Activated CD8-positive, alpha-beta T cell treated with anti-CD3 and anti-CD28 coated beads, Interleukin-2, amount 10 ng/mL, durations not matched to agents 7 days and 5 days (primary cell): ENCODE measurements at regions not wholly inside any gene's neighbourhood (a gene's known extent, or its start where the extent isn't known, plus 50 kb on each side); places are given as distances from the start of the nearest gene placed in this dataset.
A peak's percentile ranks its signal among the peaks of the same experiment; 100 is the strongest.

Source experiments
- ATAC-seq: fragments of 150-1000 bp; cut with Tn5 transposase; one replicate; pipeline ENCODE4 v1.10.0; 2021; ENCODE audit warnings: moderate library complexity
- CTCF ChIA-PET: fragments of 350-600 bp; sonication (Branson Sonifier 250); formaldehyde crosslinking; loops from one replicate; lab custom pipeline; 2021; ENCODE audit warnings: antibody characterized with exemption; lab: Charles Lee
- POLR2A ChIA-PET: fragments of 350-600 bp; sonication (Branson Sonifier 250); formaldehyde crosslinking; loops from one replicate; lab custom pipeline; 2021; ENCODE audit warnings: antibody characterized with exemption; lab: Charles Lee
- DNase-seq: peaks from one replicate; pipeline ENCODE4 v3.0.0-alpha.2; 2020
- H3K27ac Mint-ChIP-seq: one replicate; pipeline ENCODE4 v1.8.0; 2021; ENCODE audit warnings: mild to moderate bottlenecking, mixed read lengths
- H3K27me3 Mint-ChIP-seq: one replicate; pipeline ENCODE4 v1.8.0; 2021; ENCODE audit warnings: low read depth, mixed read lengths
- H3K36me3 Mint-ChIP-seq: one replicate; pipeline ENCODE4 v1.8.0; 2021; ENCODE audit warnings: low read depth, mixed read lengths
- H3K4me1 Mint-ChIP-seq: one replicate; pipeline ENCODE4 v1.8.0; 2021; ENCODE audit warnings: low read depth, mixed read lengths
- H3K4me3 Mint-ChIP-seq: one replicate; pipeline ENCODE4 v1.8.0; 2021; ENCODE audit warnings: mild to moderate bottlenecking, mixed read lengths
- H3K9me3 Mint-ChIP-seq: one replicate; pipeline ENCODE4 v1.8.0; 2022; ENCODE audit warnings: mixed read lengths; ENCODE audit not compliant: insufficient read depth

DNA sequence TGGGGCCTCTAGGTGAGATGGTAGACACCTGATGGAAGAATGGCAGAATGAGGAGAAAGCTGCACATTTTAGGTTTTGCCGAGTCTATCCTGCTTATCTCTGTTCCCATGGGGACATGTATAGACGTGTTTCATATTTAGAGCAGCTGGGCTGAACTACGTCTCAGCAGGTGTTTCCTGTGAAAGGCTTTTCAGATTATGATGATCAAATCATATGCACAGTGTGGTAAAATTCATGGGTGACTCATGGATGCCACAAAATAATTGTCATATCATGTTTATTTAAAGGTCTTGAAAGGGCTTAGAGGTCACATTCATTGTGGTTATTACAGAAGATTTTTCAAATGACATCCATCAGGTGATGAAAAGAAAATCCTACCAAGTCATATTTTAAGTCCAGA, 90.5 kb downstream of the ICOS start:
- Mint-ChIP-seq H3K4me1 (peaks cover 19% of the 10 kb centered on the region), H3K36me3 (no peaks in the 10 kb centered on the region), H3K9me3 (no peaks in the 10 kb centered on the region), H3K27ac (peak overlapping the region; percentile 29), H3K27me3 (no peaks in the 10 kb centered on the region), H3K4me3 (no peak overlapping the region)
- ATAC-seq (peak; percentile 78), DNase-seq (peak; percentile 43)
- POLR2A ChIA-PET: interaction anchor here (0.8 to 1.5 kb wide), 2 partner anchors 78 to 148 kb away, joined by 3 to 4 read pairs; no protein-coding TSS in a partner anchor
- CTCF ChIA-PET: interaction anchor here (1.0 to 1.3 kb wide), 3 partner anchors 24 to 84 kb away, joined by 3 to 4 read pairs (median 4); no protein-coding TSS in a partner anchor

- Mint-ChIP-seq H3K36me3 (no peaks in the 10 kb centered on the region), H3K4me3 (no peak overlapping the region), H3K9me3 (no peaks in the 10 kb centered on the region), H3K27ac (no peak overlapping the region), H3K27me3 (no peaks in the 10 kb centered on the region), H3K4me1 (peaks cover 12% of the 10 kb centered on the region)
- no peak for DNase-seq
- no peak for ATAC-seq
- ChIA-PET CTCF (interaction anchor here (0.7 to 1.6 kb wide), 3 partner anchors 9 to 102 kb away, joined by 3 to 5 read pairs (median 4); no protein-coding TSS in a partner anchor), POLR2A (no interaction called here)
These were observed 93.8 kb downstream of the ICOS start for GRCh38 chr2:204030322-204030721.

- ChIA-PET POLR2A (no interaction called here), CTCF (interaction anchor here (0.7 to 1.8 kb wide), 4 partner anchors 9 to 103 kb away, joined by 3 to 9 read pairs (median 4); no protein-coding TSS in a partner anchor)
- Mint-ChIP-seq H3K27me3 (no peaks in the 10 kb centered on the region), H3K9me3 (no peaks in the 10 kb centered on the region), H3K27ac (no peak overlapping the region), H3K4me1 (peaks cover 13% of the 10 kb centered on the region), H3K36me3 (peaks cover 2% of the 10 kb centered on the region), H3K4me3 (no peak overlapping the region)
- ATAC-seq (no peak), DNase-seq (no peak)
These were observed 94.5 kb downstream of the ICOS start for GRCh38 chr2:204031056-204031455.

DNA sequence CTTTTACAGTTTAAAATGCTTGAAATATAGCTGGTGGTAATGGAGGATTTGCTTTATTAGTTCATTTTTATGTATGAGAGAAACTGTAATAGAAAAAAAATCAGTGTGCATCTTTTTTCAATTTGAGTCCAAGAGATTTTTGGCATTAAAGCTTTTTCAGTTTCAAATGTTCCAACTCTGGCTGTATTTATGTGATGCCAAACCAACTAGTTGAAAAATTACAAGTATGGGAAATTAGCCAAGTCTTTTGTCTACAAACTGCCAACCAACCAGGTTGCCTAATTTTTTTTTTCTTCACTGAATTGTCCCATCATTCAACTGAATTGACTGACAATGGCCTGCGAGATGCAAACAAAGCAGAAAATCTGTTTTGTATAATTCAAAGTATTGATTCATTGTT, 95.7 kb downstream of the ICOS start:
- no peak overlapping the region for H3K27ac Mint-ChIP-seq
- no peak overlapping the region for H3K4me3 Mint-ChIP-seq
- no peak for ATAC-seq
- H3K36me3 Mint-ChIP-seq: peaks cover 2% of the 10 kb centered on the region
- peaks cover 4% of the 10 kb centered on the region for H3K4me1 Mint-ChIP-seq
- H3K27me3 Mint-ChIP-seq: no peaks in the 10 kb centered on the region
- no peaks in the 10 kb centered on the region for H3K9me3 Mint-ChIP-seq
- POLR2A ChIA-PET: no interaction called here
- no peak for DNase-seq
- CTCF ChIA-PET: interaction anchor here (0.8 to 1.8 kb wide), 3 partner anchors 19 to 39 kb away, joined by 3 to 9 read pairs (median 3); no protein-coding TSS in a partner anchor

DNA sequence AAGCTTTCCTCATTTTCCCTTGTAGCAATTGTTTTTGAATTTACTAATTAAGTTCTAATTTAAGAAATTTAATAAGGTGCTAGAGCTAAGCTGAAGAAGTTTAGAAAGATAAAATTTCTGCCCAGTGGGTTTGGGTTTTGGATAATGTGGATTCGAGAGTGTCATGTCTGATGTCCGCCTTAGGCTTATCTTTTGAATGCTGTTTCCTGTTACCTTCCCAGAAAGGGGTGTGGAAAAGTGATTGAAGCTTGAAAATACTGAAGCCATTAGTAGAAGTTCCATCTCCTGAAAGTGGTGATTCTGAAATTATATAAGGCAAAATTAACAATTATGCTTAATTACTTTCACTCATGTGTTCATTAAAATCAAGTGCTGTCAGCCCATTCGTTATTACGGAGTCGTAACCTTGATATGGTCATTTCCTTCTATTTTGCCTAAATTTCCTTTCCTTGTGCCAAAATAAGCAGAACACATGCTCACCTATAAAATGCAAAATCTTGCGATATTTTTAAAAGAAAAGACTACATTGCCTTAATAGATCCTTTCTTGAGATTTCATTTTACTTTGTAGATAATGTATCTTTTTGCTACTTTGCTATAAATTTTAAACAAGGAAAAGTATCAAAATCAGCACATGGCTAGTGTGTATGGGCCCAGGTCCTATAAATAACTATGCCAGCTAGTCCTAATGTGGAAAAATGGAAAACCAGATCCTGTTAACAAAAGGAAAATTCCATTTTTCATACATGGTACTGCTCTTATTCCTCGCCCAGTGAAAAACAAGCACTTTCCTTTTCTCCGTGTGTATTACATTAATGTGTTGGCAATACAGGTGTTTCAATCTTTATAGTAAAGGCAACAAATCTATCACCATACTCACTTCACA, 97.3 kb downstream of the ICOS start:
- no peak for DNase-seq
- Mint-ChIP-seq H3K27me3 (peaks cover 2% of the 10 kb centered on the region), H3K4me1 (peaks cover 3% of the 10 kb centered on the region), H3K27ac (no peak overlapping the region), H3K9me3 (no peaks in the 10 kb centered on the region), H3K36me3 (peaks cover 2% of the 10 kb centered on the region), H3K4me3 (no peak overlapping the region)
- ChIA-PET CTCF (interaction anchor here (0.9 kb wide), 1 partner anchor 11 kb away, joined by 3 read pairs; no protein-coding TSS in a partner anchor), POLR2A (interaction anchor here (0.6 kb wide), 1 partner anchor 249 kb away, joined by 3 read pairs; no protein-coding TSS in a partner anchor)
- ATAC-seq: no peak

DNA sequence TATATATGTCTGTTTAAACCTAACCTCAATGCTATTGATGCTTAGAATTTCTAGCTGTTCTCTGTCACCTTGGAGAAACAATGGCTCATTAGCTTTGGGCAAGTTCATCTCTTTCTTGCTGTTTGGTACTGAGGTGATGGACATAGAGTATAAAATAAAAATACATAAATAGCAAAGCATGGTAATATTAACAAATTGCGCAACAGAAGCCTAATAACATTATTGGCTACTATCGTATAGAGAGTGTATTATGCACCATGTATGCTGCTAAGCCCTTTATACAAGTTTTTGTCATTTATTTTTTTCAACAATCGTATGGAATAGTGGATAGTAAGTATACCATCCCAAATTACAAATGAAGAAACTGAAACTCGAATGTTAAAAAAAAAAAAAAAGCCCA, 100.1 kb downstream of the ICOS start:
- Mint-ChIP-seq H3K4me1 (peaks cover 5% of the 10 kb centered on the region), H3K27me3 (peaks cover 11% of the 10 kb centered on the region), H3K27ac (no peak overlapping the region), H3K36me3 (peaks cover 2% of the 10 kb centered on the region), H3K4me3 (no peak overlapping the region), H3K9me3 (no peaks in the 10 kb centered on the region)
- no peak for ATAC-seq
- CTCF ChIA-PET: interaction anchor here (1.5 kb wide), 1 partner anchor 12 kb away, joined by 3 read pairs; no protein-coding TSS in a partner anchor
- POLR2A ChIA-PET: interaction anchor here (1.4 kb wide), 1 partner anchor 9 kb away, joined by 3 read pairs; no protein-coding TSS in a partner anchor
- no peak for DNase-seq

GRCh38 chr2:204037286-204037685, 100.7 kb downstream of the ICOS start:
- Mint-ChIP-seq H3K4me1 (peaks cover 5% of the 10 kb centered on the region), H3K9me3 (no peaks in the 10 kb centered on the region), H3K4me3 (no peak overlapping the region), H3K27me3 (peaks cover 11% of the 10 kb centered on the region), H3K27ac (no peak overlapping the region), H3K36me3 (peaks cover 2% of the 10 kb centered on the region)
- ChIA-PET POLR2A (interaction anchor here (0.7 to 1.4 kb wide), 2 partner anchors 9 to 81 kb away, joined by 3 read pairs; no protein-coding TSS in a partner anchor), CTCF (interaction anchor here (1.5 kb wide), 1 partner anchor 12 kb away, joined by 3 read pairs; no protein-coding TSS in a partner anchor)
- ATAC-seq (no peak), DNase-seq (no peak)

DNA sequence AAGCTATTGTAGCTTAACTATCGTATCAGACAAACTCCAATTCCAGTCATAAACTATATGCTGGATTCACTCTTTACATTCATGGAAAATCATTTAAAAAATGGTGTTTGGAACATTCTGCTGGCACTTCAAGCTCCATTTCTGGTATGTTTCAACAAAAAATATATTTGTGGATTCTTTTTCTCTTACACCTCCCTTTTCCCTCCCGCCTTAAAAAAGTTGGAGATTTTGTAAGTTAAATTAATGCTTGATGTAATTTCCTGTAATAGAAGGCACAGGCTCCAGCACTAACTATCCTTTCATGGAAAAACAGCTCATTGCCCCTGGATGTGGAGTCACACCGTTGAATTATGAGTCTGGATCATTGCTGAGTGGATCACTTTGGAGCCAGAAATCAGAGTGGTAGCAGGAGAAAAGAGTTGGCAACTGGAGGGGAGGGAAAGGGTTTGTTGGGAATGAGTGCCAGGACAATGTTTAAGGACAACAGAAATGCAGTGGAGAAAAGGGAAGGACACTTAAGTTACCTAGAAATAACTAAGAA, 102.8 kb downstream of the ICOS start:
- POLR2A ChIA-PET: no interaction called here
- Mint-ChIP-seq H3K27me3 (peaks cover 11% of the 10 kb centered on the region), H3K27ac (no peak overlapping the region), H3K4me3 (no peak overlapping the region), H3K9me3 (no peaks in the 10 kb centered on the region), H3K4me1 (peaks cover 5% of the 10 kb centered on the region), H3K36me3 (peaks cover 2% of the 10 kb centered on the region)
- CTCF ChIA-PET: interaction anchor here (0.7 to 1.2 kb wide), 2 partner anchors 9 to 16 kb away, joined by 3 read pairs; no protein-coding TSS in a partner anchor
- DNase-seq: no peak
- ATAC-seq: no peak

- POLR2A ChIA-PET: no interaction called here
- Mint-ChIP-seq H3K4me3 (no peak overlapping the region), H3K27me3 (peaks cover 11% of the 10 kb centered on the region), H3K27ac (no peak overlapping the region), H3K9me3 (no peaks in the 10 kb centered on the region), H3K36me3 (peaks cover 2% of the 10 kb centered on the region), H3K4me1 (peaks cover 5% of the 10 kb centered on the region)
- DNase-seq (no peak), ATAC-seq (no peak)
- CTCF ChIA-PET: interaction anchor here (1.2 kb wide), 1 partner anchor 9 kb away, joined by 3 read pairs; no protein-coding TSS in a partner anchor
These were observed 103.5 kb downstream of the ICOS start for GRCh38 chr2:204040016-204040415.

- H3K9me3 Mint-ChIP-seq: no peaks in the 10 kb centered on the region
- DNase-seq: no peak
- H3K4me1 Mint-ChIP-seq: peaks cover 2% of the 10 kb centered on the region
- no peak overlapping the region for H3K27ac Mint-ChIP-seq
- CTCF ChIA-PET: no interaction called here
- no peak overlapping the region for H3K4me3 Mint-ChIP-seq
- ATAC-seq: no peak
- POLR2A ChIA-PET: no interaction called here
- no peaks in the 10 kb centered on the region for H3K36me3 Mint-ChIP-seq
- peaks cover 11% of the 10 kb centered on the region for H3K27me3 Mint-ChIP-seq
These were observed 105.8 kb downstream of the ICOS start for GRCh38 chr2:204042401-204042800.

GRCh38 chr2:204046145-204046544, 109.6 kb downstream of the ICOS start:
- ChIA-PET POLR2A (interaction anchor here (1.0 kb wide), 1 partner anchor 9 kb away, joined by 3 read pairs; no protein-coding TSS in a partner anchor), CTCF (interaction anchor here (1.2 to 1.5 kb wide), 2 partner anchors 106 to 118 kb away, joined by 3 to 5 read pairs; no protein-coding TSS in a partner anchor)
- peaks cover 15% of the 10 kb centered on the region for H3K4me1 Mint-ChIP-seq
- no peaks in the 10 kb centered on the region for H3K27me3 Mint-ChIP-seq
- no peaks in the 10 kb centered on the region for H3K36me3 Mint-ChIP-seq
- H3K27ac Mint-ChIP-seq: no peak overlapping the region
- H3K4me3 Mint-ChIP-seq: no peak overlapping the region
- H3K9me3 Mint-ChIP-seq: no peaks in the 10 kb centered on the region
- ATAC-seq: no peak
- DNase-seq: no peak
